ENCODE measurements at regions not wholly inside any gene's neighbourhood (a gene's known extent, or its start where the extent isn't known, plus 50 kb on each side); places are given as distances from the start of the nearest gene placed in this dataset.

DNA sequence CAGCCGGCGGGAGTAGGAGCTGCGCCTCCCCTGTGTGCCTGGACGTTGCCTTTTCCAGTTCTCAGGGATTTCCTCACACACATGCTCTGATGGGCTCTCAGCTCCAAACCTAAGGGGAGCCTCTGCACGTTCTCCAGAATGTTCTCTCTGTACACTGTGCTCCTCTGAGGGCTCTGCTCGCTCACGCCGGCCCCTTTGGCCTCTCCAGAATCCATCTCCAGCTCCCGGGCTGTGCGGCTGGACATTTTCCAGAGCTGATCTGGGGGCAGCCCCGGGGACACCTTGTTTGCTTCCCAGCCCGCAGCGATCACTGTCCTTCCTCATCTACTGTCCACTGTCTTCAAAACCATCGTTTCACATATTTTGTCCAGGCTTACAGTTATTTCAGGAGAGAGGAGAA is 245.4 kb upstream of the HDAC4 start:
- no peak for TF ChIP-seq POLR2A (IDR thresholded peaks at IDR 0.05)
- TF ChIP-seq, protein P1, sequence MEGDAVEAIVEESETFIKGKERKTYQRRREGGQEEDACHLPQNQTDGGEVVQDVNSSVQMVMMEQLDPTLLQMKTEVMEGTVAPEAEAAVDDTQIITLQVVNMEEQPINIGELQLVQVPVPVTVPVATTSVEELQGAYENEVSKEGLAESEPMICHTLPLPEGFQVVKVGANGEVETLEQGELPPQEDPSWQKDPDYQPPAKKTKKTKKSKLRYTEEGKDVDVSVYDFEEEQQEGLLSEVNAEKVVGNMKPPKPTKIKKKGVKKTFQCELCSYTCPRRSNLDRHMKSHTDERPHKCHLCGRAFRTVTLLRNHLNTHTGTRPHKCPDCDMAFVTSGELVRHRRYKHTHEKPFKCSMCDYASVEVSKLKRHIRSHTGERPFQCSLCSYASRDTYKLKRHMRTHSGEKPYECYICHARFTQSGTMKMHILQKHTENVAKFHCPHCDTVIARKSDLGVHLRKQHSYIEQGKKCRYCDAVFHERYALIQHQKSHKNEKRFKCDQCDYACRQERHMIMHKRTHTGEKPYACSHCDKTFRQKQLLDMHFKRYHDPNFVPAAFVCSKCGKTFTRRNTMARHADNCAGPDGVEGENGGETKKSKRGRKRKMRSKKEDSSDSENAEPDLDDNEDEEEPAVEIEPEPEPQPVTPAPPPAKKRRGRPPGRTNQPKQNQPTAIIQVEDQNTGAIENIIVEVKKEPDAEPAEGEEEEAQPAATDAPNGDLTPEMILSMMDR (IDR thresholded peaks at IDR 0.05), result no peak
